Activated naive CD4-positive, alpha-beta T cell treated with anti-CD3 and anti-CD28 coated beads, Interleukin-2, amount 10 ng/mL, durations not matched to agents 7 days and 5 days (primary cell): ENCODE measurements at regions not wholly inside any gene's neighbourhood (a gene's known extent, or its start where the extent isn't known, plus 50 kb on each side); places are given as distances from the start of the nearest gene placed in this dataset.
"Not testable (repeated sequence)": the region's sequence is repeated elsewhere in the genome, so short reads cannot be mapped to it uniquely, and the experiment has no call there.

Experiments
- CTCF ChIA-PET: fragments of 350-600 bp; sonication (Branson Sonifier 250); formaldehyde crosslinking; loops from one replicate; lab custom pipeline; 2021; ENCODE audit warnings: antibody characterized with exemption; lab: Charles Lee
- DNase-seq: peaks from one replicate; pipeline ENCODE4 v3.0.0-alpha.2; 2020
- H3K27ac Mint-ChIP-seq: one replicate; pipeline ENCODE4 v1.8.0; 2021; ENCODE audit warnings: mild to moderate bottlenecking, moderate library complexity, mixed read lengths
- H3K27me3 Mint-ChIP-seq: one replicate; pipeline ENCODE4 v1.8.0; 2021; ENCODE audit warnings: mild to moderate bottlenecking, mixed read lengths
- H3K36me3 Mint-ChIP-seq: one replicate; pipeline ENCODE4 v1.8.0; 2021; ENCODE audit warnings: mixed read lengths
- H3K4me1 Mint-ChIP-seq: one replicate; pipeline ENCODE4 v1.8.0; 2021; ENCODE audit warnings: mixed read lengths
- H3K4me3 Mint-ChIP-seq: one replicate; pipeline ENCODE4 v1.8.0; 2021; ENCODE audit warnings: mild to moderate bottlenecking, moderate library complexity, mixed read lengths
- H3K9me3 Mint-ChIP-seq: one replicate; pipeline ENCODE4 v1.8.0; 2021; ENCODE audit warnings: mixed read lengths

DNA sequence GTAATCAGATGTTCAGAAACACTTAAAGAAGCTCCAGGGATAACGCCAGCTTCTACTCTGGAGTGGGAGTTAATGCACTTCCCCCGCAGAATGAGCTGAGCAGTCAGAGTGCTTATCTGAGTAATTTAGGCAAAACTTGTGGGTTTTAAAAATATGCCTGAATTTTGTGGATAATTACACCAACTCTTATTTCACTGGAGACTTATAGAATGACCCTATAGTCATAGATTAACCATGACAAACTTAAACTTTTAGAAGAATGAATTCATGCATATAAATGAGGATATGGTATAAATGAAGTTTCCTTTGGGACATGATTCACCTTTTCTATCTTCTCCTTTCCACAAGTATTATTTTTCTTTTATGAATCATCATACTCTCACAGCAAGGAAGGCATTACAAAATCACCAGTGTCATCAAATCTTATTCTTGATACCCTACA is 241.1 kb upstream of the FBXO33 start:
- Mint-ChIP-seq H3K4me1 (peaks cover 8% of the 10 kb centered on the region), H3K36me3 (no peaks in the 10 kb centered on the region), H3K4me3 (no peak overlapping the region), H3K9me3 (peaks cover 4% of the 10 kb centered on the region), H3K27me3 (no peaks in the 10 kb centered on the region), H3K27ac (no peak overlapping the region)
- CTCF ChIA-PET, result no interaction called here
- no peak for DNase-seq

DNA sequence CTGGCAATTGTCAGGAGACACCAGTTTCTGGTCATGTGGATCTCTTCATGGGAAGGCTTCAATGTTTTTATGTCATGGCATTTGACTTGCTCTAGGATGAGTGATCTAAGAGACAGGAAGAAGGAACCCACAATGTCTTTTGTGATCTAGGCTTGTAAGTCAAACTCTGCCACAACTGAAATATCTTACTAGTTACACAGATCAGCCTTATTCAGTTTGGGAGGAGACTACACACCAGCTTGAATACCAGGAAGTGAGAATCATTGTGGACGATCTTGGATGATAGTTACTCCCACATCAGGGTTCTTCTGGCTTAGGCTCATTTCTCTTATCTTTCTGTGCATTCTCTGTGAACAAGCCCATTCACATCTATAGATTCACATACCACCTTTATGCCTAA is 236.2 kb upstream of the FBXO33 start:
- Mint-ChIP-seq H3K27me3 (no peaks in the 10 kb centered on the region), H3K27ac (peak overlapping the region; percentile 1), H3K9me3 (peaks cover 7% of the 10 kb centered on the region), H3K4me1 (peaks cover 10% of the 10 kb centered on the region), H3K4me3 (no peak overlapping the region), H3K36me3 (no peaks in the 10 kb centered on the region)
- DNase-seq, result no peak
- CTCF ChIA-PET, result interaction anchor here (1.3 kb wide), 1 partner anchor 9 kb away, joined by 3 read pairs; no protein-coding TSS in a partner anchor

DNA sequence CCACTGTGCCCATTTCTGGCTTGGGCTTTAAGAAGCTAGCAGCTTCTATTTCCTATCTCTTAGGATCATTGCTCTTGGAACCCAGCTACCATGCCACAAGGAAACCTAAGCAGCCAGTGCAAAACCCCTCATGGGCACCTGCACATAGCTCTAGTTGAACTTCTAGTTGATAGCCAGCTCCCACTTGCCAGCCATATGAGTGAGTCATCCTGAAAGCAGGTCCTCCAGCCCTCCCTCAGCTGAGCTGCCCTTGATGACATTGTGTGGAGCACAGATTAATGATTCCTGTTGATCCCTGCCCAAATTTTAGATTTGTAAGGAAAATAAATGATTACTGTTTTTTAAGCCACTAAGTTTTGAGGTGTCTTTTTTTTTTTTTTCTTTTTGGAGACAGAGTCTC is 234.2 kb upstream of the FBXO33 start:
- Mint-ChIP-seq H3K4me3 (no peak overlapping the region), H3K27me3 (no peaks in the 10 kb centered on the region), H3K27ac (no peak overlapping the region), H3K36me3 (no peaks in the 10 kb centered on the region), H3K4me1 (peaks cover 10% of the 10 kb centered on the region), H3K9me3 (peaks cover 10% of the 10 kb centered on the region)
- DNase-seq, result no peak
- CTCF ChIA-PET, result no interaction called here

DNA sequence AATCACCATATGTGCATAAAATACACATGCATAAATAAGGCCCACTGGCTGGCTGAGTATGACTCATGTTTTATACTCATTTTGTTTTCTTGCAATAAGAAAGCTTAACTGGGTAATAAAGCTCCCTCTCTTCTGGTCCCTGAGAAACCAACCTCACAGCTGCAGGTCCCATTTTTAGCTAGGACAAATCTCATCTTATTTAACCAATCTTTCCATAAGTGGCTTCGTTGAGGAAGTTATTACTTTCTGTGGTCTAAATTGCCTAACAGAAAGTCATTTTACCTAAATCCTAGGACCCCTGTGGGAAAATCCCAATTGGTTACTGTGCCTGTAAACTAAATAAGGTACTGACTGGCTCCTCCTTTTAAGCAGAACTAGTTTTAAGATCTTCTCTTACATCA is 232.8 kb upstream of the FBXO33 start:
- no peaks in the 10 kb centered on the region for H3K27me3 Mint-ChIP-seq
- no peak for DNase-seq
- peaks cover 10% of the 10 kb centered on the region for H3K4me1 Mint-ChIP-seq
- H3K36me3 Mint-ChIP-seq, result no peaks in the 10 kb centered on the region
- H3K4me3 Mint-ChIP-seq, result no peak overlapping the region
- H3K9me3 Mint-ChIP-seq, result peaks cover 13% of the 10 kb centered on the region
- no peak overlapping the region for H3K27ac Mint-ChIP-seq
- CTCF ChIA-PET, result no interaction called here

DNA sequence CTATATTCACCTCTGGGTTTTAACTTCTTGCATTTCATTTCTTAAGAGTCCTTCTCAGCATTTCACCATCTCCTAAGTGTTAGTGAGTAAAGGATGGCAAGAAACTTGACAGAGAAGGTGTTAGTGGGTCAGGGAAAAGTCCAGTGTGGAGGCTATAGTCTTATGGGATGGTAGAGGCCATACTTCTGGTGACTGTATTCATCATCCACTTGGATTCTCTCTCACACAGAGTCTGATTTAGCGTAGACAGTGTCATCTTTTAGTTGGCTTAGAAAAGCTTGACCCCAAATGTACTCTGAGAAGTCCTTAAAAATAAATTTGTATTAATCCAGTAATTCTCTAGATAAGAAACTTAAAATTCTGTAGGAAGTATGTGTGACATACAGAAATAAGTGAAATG is 232.4 kb upstream of the FBXO33 start:
- Mint-ChIP-seq H3K36me3 (no peaks in the 10 kb centered on the region), H3K4me1 (peaks cover 10% of the 10 kb centered on the region), H3K4me3 (no peak overlapping the region), H3K9me3 (peaks cover 13% of the 10 kb centered on the region), H3K27me3 (no peaks in the 10 kb centered on the region), H3K27ac (no peak overlapping the region)
- DNase-seq, result no peak
- CTCF ChIA-PET, result no interaction called here

DNA sequence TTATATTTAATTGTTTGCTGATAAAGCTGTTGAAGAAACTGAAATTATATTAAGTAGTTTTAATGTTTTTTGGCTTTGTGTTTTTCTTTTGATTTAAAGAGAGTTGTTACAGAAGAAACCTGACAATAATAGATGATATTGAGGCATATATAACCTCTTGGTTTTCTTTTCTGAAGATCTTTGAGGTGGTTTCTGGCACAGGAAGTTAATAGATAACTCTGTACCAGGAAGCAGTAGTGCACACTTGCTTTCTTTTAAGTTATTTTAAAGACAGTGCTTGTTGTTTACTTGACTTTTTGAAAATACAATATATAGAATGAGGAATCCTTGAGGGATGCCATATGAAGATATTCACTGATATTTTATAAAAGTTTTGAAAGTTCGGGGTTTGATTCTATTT is 209.0 kb upstream of the FBXO33 start:
- Mint-ChIP-seq H3K4me3 (peak overlapping the region; percentile 37), H3K27ac (peak overlapping the region; percentile 85), H3K27me3 (no peaks in the 10 kb centered on the region), H3K4me1 (peaks cover 12% of the 10 kb centered on the region), H3K9me3 (peaks cover 21% of the 10 kb centered on the region), H3K36me3 (peaks cover 3% of the 10 kb centered on the region)
- CTCF ChIA-PET, result no interaction called here
- DNase-seq, result no peak

DNA sequence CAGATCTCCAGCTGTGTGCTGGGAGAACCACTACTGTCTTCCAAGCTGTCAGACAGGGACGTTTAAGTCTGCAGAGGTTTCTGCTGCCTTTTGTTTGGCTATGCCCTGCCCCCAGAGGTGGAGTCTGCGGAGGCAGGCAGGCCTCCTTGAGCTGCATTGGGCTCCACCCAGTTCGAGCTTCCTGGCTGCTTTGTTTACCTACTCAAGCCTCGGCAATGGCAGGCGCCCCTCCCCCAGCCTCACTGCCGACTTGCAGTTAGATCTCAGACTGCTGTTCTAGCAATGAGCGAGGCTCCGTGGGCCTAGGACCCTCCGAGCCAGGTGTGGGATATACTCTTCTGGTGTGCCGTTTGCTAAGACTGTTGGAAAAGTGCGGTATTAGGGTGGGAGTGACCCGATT is 206.8 kb upstream of the FBXO33 start:
- CTCF ChIA-PET, result interaction anchor here (0.6 kb wide), 1 partner anchor 131 kb away, joined by 3 read pairs; no protein-coding TSS in a partner anchor
- not testable (repeated sequence) for H3K27ac Mint-ChIP-seq, H3K27me3 Mint-ChIP-seq, H3K4me3 Mint-ChIP-seq, DNase-seq, H3K36me3 Mint-ChIP-seq
- H3K9me3 Mint-ChIP-seq, result peaks cover 21% of the 10 kb centered on the region
- peaks cover 12% of the 10 kb centered on the region for H3K4me1 Mint-ChIP-seq

DNA sequence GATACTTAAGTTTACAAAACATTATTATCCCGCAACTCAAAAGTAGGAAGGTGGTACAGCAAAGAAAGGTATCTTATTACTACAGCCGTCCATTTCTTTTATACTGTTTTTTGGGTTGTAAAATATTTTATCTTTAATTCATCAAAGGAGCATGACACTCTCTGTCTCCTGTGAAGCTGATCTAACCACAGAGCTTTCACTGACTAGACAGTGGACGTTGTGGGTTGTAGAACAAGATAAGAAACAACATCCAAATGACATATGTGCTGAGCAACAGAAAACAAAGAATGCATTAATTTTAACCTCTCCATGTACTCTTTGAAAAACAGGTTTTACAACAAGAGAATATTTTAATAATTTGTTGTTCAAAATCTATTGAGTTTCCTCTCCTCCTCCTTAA is 195.9 kb upstream of the FBXO33 start:
- H3K27ac Mint-ChIP-seq, result no peak overlapping the region
- H3K27me3 Mint-ChIP-seq, result no peaks in the 10 kb centered on the region
- H3K4me1 Mint-ChIP-seq, result peaks cover 6% of the 10 kb centered on the region
- H3K9me3 Mint-ChIP-seq, result peaks cover 4% of the 10 kb centered on the region
- H3K4me3 Mint-ChIP-seq, result no peak overlapping the region
- no peak for DNase-seq
- H3K36me3 Mint-ChIP-seq, result no peaks in the 10 kb centered on the region
- CTCF ChIA-PET, result no interaction called here

DNA sequence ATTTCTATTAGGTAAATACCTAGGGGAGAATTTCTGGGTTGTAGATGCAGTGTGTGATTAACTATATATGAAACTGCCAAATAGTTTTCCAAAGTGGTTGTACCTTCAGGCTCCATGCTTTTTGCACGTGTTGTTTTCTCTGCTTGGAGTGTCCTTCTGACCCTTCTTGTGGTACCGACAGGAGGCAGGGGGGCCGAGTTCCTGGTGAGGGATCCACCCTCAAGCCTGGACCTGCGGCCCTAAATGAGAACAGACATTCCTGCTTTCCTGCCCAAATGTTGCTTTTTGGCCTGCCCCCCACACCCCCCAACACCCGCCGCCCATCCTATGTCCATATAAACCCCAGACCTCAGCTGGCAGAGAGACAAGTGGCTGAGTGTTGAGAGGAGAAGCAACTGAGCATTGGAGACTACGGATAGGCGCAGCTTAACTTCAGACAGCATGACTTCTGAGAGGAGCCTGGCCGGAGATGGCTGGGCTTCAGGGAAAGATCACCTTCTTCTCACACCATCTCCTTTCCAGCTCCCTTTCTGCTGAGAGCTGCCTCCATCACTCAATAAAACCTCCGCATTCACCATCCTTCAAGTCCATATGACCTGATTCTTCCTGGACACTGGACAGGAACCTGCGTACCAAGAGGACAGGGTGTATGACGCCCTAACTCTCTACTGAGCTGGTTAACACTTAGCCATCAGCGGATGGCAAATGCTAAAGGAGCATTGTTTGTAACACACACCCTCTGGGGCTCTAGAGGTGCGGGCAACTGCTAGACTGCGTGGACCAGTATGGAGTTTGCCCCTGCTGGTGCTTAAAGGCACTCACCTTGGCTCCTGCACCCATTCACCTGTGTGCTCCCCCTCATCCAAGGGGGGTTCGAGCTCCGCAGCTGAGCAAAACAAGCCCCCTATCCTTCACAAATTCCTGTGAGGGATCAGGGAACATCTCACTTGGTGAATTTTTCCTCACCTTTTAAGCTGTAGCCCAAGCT is 194.7 kb upstream of the FBXO33 start:
- DNase-seq, result no peak
- Mint-ChIP-seq H3K27ac (no peak overlapping the region), H3K4me3 (no peak overlapping the region), H3K9me3 (peaks cover 8% of the 10 kb centered on the region), H3K36me3 (no peaks in the 10 kb centered on the region), H3K4me1 (peaks cover 6% of the 10 kb centered on the region), H3K27me3 (no peaks in the 10 kb centered on the region)
- CTCF ChIA-PET, result no interaction called here

DNA sequence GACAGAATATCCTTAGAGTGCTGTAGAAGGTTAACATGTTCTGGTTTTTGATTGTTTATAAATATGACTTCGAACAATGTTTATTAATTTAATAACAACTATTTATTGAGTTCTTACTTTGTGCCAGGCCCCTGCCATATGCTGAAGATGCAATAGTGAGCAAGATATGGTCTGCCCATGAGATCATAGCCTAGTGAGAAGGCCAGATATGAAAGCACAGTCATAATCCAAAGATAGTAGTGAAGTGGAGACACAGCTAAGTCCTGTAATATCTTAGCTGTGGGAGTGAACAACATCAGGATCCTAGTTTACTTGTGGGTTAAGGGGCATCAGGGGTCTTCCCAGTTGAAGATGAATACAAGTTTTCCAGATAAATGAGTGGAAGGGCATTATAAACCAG is 189.4 kb upstream of the FBXO33 start:
- H3K4me3 Mint-ChIP-seq, result no peak overlapping the region

DNA sequence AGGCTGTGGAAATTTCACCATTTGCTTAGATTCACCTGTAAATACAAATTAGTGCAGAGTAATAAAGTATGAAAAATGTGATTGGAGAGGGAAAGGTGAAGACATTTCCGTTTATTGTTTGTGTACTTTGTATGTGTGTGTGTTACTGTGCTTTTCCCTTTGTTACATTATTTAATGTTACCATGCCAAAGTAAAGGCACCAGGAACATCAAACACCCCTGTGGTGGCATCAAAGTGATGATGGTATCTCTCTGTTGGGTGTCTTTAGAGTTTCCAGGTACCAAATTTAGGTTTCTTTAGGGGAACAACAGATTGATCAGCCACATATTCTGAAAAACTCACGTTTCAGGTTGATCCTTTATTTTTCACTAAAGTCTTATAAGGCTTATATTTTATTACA is 189.0 kb upstream of the FBXO33 start:
- H3K36me3 Mint-ChIP-seq, result no peaks in the 10 kb centered on the region
- peaks cover 3% of the 10 kb centered on the region for H3K4me1 Mint-ChIP-seq
- H3K27me3 Mint-ChIP-seq, result no peaks in the 10 kb centered on the region
- H3K27ac Mint-ChIP-seq, result no peak overlapping the region
- peaks cover 10% of the 10 kb centered on the region for H3K9me3 Mint-ChIP-seq
- CTCF ChIA-PET, result no interaction called here
- H3K4me3 Mint-ChIP-seq, result no peak overlapping the region
- DNase-seq, result no peak

More for the DNA sequence above, 189.4 kb upstream of the FBXO33 start:
- Mint-ChIP-seq H3K27ac (no peak overlapping the region), H3K4me1 (peaks cover 3% of the 10 kb centered on the region), H3K9me3 (peaks cover 10% of the 10 kb centered on the region), H3K27me3 (no peaks in the 10 kb centered on the region), H3K36me3 (no peaks in the 10 kb centered on the region)
- CTCF ChIA-PET, result no interaction called here
- DNase-seq, result no peak

DNA sequence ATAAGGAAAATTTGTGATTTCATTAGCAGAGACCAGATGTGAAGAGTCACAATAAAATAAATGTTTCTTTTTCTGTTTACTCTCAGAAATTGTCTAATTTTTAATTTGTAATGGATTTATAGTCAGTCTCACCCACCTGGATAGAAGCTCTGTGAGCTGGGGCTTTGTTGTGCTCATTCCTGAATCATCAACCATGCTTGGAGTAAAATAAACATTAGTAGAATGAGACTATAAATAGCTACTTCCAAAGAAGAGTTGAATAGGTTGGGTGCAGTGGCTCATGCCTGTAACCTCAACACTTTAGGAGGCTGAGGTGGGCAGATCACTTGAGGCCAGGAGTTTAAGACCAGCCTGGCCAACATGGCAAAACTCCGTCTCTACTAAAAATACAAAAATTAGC is 185.3 kb upstream of the FBXO33 start:
- Mint-ChIP-seq H3K9me3 (peaks cover 8% of the 10 kb centered on the region), H3K36me3 (no peaks in the 10 kb centered on the region), H3K4me1 (peaks cover 5% of the 10 kb centered on the region), H3K27ac (no peak overlapping the region), H3K27me3 (no peaks in the 10 kb centered on the region), H3K4me3 (no peak overlapping the region)
- DNase-seq, result no peak
- CTCF ChIA-PET, result no interaction called here

DNA sequence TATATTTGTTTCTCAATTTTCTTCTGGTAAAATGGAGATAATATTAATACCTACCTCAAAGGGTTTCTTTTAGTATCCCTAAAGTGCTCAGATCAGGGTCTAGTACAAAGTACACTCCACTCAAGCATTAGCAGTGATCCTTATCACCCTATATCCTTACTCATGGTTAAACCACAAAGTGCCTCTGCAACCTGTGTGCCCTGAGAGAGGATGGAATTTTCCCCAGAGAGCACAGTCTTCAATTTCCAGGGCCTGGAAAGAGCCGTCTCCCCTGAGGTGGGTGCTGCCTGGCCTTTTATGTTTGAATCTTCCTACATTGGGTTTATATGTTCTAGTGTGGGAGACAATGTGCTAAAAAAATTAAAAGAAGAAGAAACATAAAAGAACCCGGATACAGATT is 183.1 kb upstream of the FBXO33 start:
- Mint-ChIP-seq H3K4me1 (peaks cover 2% of the 10 kb centered on the region), H3K27ac (no peak overlapping the region), H3K27me3 (no peaks in the 10 kb centered on the region), H3K9me3 (peaks cover 6% of the 10 kb centered on the region), H3K4me3 (no peak overlapping the region), H3K36me3 (no peaks in the 10 kb centered on the region)
- DNase-seq, result no peak
- CTCF ChIA-PET, result no interaction called here

DNA sequence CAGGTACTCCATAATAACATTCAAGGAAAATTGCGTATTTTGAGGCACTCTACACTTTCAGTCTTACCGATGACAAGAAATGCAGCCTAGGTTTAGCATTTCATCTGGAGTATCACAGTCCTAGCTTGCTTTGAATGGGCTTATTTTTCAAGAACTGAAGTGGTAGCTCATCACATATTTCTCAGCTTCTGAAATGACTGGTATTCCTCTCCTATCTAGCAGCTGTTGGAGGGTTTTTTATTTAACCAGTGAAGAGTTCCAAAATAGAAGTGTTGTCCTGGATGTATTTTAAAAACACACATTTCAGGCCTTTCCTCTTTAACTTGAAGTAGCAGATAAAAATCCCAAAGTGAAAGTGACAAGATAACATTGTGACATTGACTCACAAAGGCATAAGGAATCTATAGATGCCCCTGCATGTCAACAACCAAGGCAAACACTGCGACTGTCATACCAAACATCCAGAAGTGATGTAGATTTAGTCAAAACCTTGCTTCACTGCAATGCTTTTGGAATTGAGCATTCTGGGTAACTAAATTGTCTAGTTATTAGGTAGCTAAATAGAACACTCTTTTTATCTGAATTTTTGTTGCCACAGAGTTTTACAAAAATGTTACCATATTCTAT is 182.2 kb upstream of the FBXO33 start:
- Mint-ChIP-seq H3K4me3 (no peak overlapping the region), H3K36me3 (no peaks in the 10 kb centered on the region), H3K27ac (no peak overlapping the region), H3K27me3 (no peaks in the 10 kb centered on the region), H3K4me1 (peaks cover 2% of the 10 kb centered on the region), H3K9me3 (peaks cover 7% of the 10 kb centered on the region)
- CTCF ChIA-PET, result no interaction called here
- no peak for DNase-seq

DNA sequence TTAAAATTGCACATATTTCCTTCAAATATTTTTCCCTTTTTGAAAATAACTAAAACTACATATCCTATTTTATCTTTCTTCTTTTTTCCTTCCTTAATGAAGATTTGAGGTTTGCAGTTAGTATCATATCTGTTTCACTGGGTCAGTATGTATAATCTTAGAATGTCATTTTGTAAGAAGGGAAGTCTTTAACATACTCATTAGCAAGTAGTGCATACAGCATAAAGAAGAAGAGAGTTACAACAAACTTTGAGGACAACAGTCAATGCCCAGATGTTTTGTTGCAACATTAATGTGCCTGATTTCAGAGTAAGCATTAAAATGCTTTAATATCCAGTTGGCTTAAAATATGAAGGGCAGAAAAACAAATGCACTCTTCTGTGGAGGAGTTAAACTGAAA is 176.9 kb upstream of the FBXO33 start:
- no peaks in the 10 kb centered on the region for H3K27me3 Mint-ChIP-seq
- DNase-seq, result no peak
- peaks cover 22% of the 10 kb centered on the region for H3K9me3 Mint-ChIP-seq
- H3K4me3 Mint-ChIP-seq, result no peak overlapping the region
- CTCF ChIA-PET, result no interaction called here
- H3K4me1 Mint-ChIP-seq, result peaks cover 27% of the 10 kb centered on the region
- H3K36me3 Mint-ChIP-seq, result peaks cover 2% of the 10 kb centered on the region
- no peak overlapping the region for H3K27ac Mint-ChIP-seq
